ENCODE measurements at regions not wholly inside any gene's neighbourhood (a gene's known extent, or its start where the extent isn't known, plus 50 kb on each side); places are given as distances from the start of the nearest gene placed in this dataset.

DNA sequence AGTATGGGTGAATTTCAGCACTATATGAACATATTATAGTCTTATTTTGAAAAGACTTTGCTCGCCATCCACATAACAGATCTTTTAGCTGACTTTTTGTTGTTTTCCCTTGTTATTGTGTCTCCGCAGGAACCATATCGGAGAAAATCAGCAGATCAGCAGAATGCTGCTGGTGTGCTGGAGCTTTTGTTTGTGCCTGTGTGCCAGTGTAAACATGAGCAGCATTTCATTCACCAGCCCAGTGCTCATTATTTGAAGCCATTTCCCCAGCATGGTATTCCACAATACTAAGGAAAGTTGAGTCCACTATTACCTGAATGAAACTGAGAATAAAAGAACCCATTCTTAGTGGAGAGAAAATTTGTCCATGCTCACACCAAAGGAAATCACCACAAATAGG lies 261.8 kb upstream of the ARX start:
- H3K36me3 Mint-ChIP-seq (ENCODE audit: low read depth, unreplicated experiment), result no peaks in the 10 kb centered on the region
- H3K27ac Mint-ChIP-seq (ENCODE audit: unreplicated experiment), result no peak overlapping the region
- H3K9me3 Mint-ChIP-seq (ENCODE audit: unreplicated experiment), result no peaks in the 10 kb centered on the region
- DNase-seq (ENCODE audit: low spot score), result no peak
- H3K4me3 Mint-ChIP-seq (ENCODE audit: unreplicated experiment), result no peak overlapping the region
- TF ChIP-seq, protein P1, sequence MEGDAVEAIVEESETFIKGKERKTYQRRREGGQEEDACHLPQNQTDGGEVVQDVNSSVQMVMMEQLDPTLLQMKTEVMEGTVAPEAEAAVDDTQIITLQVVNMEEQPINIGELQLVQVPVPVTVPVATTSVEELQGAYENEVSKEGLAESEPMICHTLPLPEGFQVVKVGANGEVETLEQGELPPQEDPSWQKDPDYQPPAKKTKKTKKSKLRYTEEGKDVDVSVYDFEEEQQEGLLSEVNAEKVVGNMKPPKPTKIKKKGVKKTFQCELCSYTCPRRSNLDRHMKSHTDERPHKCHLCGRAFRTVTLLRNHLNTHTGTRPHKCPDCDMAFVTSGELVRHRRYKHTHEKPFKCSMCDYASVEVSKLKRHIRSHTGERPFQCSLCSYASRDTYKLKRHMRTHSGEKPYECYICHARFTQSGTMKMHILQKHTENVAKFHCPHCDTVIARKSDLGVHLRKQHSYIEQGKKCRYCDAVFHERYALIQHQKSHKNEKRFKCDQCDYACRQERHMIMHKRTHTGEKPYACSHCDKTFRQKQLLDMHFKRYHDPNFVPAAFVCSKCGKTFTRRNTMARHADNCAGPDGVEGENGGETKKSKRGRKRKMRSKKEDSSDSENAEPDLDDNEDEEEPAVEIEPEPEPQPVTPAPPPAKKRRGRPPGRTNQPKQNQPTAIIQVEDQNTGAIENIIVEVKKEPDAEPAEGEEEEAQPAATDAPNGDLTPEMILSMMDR (IDR thresholded peaks at IDR 0.05; ENCODE audit: unreplicated experiment), result no peak
- H3K4me1 Mint-ChIP-seq (ENCODE audit: unreplicated experiment), result no peaks in the 10 kb centered on the region
- no peaks in the 10 kb centered on the region for H3K27me3 Mint-ChIP-seq (ENCODE audit: unreplicated experiment)

DNA sequence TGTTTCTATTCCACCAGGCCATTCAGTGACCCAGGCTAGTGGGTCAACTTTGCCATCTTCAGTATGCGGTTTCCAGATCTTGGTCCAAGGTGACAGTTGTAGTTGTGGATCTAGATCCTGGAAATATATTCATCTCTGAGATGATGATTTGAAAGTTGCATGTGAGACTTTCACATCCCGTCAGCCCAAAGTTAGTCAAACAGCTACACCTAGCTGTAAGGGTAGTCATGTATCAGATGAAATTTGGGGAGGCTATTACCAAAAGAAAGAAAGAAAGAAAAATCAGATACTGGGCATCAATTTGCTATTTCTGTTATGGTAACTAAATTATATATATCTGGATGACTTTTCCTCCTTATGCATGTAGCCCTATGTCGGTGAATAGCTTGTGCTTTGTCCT lies 259.4 kb upstream of the ARX start:
- no peak overlapping the region for H3K27ac Mint-ChIP-seq (ENCODE audit: unreplicated experiment)
- no peaks in the 10 kb centered on the region for H3K27me3 Mint-ChIP-seq (ENCODE audit: unreplicated experiment)
- no peak for DNase-seq (ENCODE audit: low spot score)
- H3K4me1 Mint-ChIP-seq (ENCODE audit: unreplicated experiment), result no peaks in the 10 kb centered on the region
- H3K36me3 Mint-ChIP-seq (ENCODE audit: low read depth, unreplicated experiment), result no peaks in the 10 kb centered on the region
- H3K9me3 Mint-ChIP-seq (ENCODE audit: unreplicated experiment), result no peaks in the 10 kb centered on the region
- TF ChIP-seq, protein P1 (IDR thresholded peaks at IDR 0.05; ENCODE audit: unreplicated experiment), result no peak
- no peak overlapping the region for H3K4me3 Mint-ChIP-seq (ENCODE audit: unreplicated experiment)

DNA sequence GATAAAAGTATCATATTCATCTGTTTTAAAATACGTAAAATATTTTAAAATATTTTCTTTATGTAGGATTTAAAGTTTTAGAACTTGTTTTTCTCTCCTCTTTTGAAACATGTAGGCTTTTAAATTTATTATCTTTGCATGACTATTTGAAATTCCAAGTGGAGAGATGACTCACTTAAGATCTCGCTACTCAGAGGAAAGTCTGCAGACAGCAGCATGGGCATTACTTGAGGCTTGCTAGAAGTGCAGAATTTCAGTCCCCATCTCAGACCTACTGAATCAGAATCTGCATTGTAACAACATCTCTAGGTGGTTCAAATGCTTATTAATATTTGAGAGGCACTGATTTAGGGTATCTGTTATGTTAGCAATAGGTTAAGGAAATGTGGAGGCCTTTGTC lies 225.7 kb upstream of the ARX start:
- DNase-seq (ENCODE audit: low spot score), result no peak
- Mint-ChIP-seq H3K36me3 (ENCODE audit: low read depth, unreplicated experiment) (no peaks in the 10 kb centered on the region), H3K4me1 (ENCODE audit: unreplicated experiment) (no peaks in the 10 kb centered on the region), H3K27me3 (ENCODE audit: unreplicated experiment) (peaks cover 2% of the 10 kb centered on the region), H3K4me3 (ENCODE audit: unreplicated experiment) (no peak overlapping the region), H3K27ac (ENCODE audit: unreplicated experiment) (no peak overlapping the region), H3K9me3 (ENCODE audit: unreplicated experiment) (no peaks in the 10 kb centered on the region)
- TF ChIP-seq, protein P1 (IDR thresholded peaks at IDR 0.05; ENCODE audit: unreplicated experiment), result no peak

DNA sequence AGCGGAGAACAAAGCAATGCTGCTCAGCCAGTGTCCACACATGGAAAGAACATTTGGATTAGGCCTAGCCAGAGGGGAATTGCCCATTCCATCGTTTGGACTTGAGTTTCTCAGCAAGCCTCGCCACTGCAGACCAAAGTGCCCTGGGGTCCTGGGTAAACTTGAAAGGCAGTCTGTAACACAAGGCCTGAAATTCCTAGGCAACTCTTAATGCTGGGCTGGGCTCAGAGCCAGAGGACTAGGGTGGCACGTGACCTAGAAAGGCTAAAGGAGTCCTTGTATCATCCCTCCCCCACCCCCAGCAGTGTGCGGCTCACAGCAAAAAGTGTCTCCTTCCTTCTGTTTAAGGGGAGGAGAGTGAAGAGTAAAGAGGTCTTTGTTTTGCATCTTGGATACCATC lies 210.4 kb upstream of the ARX start:
- H3K9me3 Mint-ChIP-seq (ENCODE audit: unreplicated experiment), result no peaks in the 10 kb centered on the region
- TF ChIP-seq, protein P1 (IDR thresholded peaks at IDR 0.05; ENCODE audit: unreplicated experiment), result no peak
- no peak overlapping the region for H3K27ac Mint-ChIP-seq (ENCODE audit: unreplicated experiment)

DNA sequence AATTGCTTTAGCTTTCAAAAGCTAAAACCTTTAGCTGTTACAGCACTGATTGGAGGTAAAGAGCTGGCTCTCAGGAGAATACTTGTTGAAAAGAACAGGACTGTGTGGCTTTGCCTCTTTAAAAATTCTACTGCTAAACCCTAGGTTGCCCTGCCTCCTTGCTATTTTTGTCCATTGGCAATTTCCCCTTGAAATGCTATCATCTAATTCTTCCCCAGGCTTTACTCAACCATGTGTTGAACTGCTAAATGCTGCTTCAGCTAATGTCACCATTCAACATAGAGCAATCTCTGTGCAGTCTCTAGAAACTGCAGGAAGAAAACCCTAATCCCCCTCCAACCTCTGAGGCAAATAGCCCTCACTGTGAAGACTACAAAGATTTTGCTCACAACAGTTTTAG lies 203.7 kb upstream of the ARX start:
- H3K4me3 Mint-ChIP-seq (ENCODE audit: unreplicated experiment), result no peak overlapping the region
- no peaks in the 10 kb centered on the region for H3K27me3 Mint-ChIP-seq (ENCODE audit: unreplicated experiment)
- H3K4me1 Mint-ChIP-seq (ENCODE audit: unreplicated experiment), result no peaks in the 10 kb centered on the region
- no peaks in the 10 kb centered on the region for H3K36me3 Mint-ChIP-seq (ENCODE audit: low read depth, unreplicated experiment)
- H3K9me3 Mint-ChIP-seq (ENCODE audit: unreplicated experiment), result no peaks in the 10 kb centered on the region
- no peak for DNase-seq (ENCODE audit: low spot score)
- no peak overlapping the region for H3K27ac Mint-ChIP-seq (ENCODE audit: unreplicated experiment)
- TF ChIP-seq, protein P1 (IDR thresholded peaks at IDR 0.05; ENCODE audit: unreplicated experiment), result no peak

More for the DNA sequence above, 210.4 kb upstream of the ARX start:
- Mint-ChIP-seq H3K36me3 (ENCODE audit: low read depth, unreplicated experiment) (no peaks in the 10 kb centered on the region), H3K4me1 (ENCODE audit: unreplicated experiment) (no peaks in the 10 kb centered on the region), H3K4me3 (ENCODE audit: unreplicated experiment) (no peak overlapping the region), H3K27me3 (ENCODE audit: unreplicated experiment) (no peaks in the 10 kb centered on the region)
- DNase-seq (ENCODE audit: low spot score), result no peak

Data from endothelial cell (in vitro differentiated cells).